NCI-H226 (cell line): ENCODE measurements at regions not wholly inside any gene's neighbourhood (a gene's known extent, or its start where the extent isn't known, plus 50 kb on each side); places are given as distances from the start of the nearest gene placed in this dataset.
"Not testable (repeated sequence)": the region's sequence is repeated elsewhere in the genome, so short reads cannot be mapped to it uniquely, and the experiment has no call there.

Source experiments
- DNase-seq: peaks from one replicate; pipeline ENCODE4 v3.0.0-alpha.2; 2015

DNA sequence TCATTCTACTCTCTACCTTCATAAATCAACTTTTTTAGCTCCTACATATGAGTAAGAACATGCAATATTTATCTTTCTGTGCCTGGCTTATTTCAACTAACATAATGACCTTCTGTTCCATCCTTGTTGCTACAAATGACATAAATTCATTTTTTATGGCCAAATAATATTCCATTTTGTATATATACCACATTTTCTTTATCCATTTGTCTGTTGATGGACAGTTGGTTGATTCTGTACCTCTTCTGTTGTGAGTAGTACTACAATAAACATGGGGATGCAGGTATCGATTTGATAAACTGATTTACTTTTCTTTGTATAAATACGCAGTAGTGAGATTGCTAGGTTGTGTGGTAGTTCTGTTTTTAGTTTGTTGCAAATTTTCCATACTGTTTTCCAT is 279.5 kb upstream of the NFIA start:
- DNase-seq = no peak

DNA sequence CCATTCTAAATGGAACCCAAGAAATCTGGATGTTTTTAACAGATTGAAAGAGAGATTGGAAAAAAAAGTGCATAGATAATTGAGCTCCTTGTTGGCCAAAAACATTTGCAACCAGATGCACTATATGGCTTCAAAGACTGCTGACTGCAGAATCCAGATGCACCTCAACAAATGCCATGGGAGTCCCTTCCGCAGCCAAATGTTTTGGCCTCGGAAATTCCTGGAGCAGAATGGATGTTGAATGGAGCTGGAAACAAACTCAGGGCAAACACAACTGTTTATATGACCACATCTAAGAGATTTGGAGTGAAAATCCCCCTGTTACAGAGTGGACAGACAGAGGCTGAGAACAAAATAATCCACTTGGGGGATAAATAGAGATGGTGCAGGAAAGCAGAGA is 285.0 kb upstream of the NFIA start:
- DNase-seq = no peak

DNA sequence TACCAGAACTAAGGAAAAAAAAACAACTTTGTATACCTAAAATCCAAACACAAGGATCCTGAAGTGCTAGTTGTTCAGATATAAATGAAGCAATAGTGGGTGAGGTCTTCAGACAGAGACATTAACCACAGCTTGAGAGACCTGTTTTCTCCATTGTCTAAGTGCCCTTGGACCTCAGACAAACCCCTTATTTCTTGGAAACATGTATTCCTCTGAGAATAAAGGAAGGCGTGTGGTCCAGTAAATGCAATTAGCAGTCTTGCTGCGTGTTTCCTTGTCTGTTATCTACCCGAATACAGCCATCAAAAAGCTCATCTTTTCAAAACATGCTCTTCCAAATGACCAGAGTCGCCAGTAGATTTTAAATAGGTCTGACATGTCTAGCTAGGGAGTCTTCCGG is 291.1 kb upstream of the NFIA start:
- no peak for DNase-seq

DNA sequence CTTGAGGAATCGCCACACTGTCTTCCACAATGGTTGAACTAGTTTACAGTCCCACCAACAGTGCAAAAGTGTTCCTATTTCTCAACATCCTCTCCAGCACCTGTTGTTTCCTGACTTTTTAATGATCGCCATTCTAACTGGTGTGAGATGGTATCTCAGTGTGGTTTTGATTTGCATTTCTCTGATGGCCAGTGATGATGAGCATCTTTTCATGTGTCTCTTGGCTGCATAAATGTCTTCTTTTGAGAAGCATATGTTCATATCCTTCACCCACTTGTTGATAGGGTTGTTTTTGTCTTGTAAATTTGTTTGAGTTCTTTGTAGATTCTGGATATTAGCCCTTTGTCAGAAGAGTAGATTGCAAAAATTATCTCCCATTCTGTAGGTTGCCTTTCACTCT is 309.3 kb upstream of the NFIA start:
- not testable (repeated sequence) for DNase-seq

DNA sequence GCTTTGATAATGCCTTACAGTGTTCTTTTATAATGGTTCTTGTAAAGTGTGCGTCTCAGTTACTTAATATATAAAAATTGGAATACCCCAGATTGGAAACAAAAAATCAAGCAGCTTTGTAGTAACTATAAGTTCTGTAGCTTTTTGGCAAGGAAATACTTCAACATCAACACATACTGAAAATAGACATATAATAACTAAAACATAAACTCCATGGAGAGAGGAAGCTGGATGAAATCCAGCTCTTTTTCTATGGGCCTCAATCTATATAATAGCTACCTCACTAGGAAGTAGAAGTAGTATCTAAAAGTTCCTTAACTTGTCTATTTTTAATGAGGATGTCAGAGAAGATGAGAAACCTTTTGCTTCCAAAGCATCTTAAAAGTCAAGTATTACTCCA is 313.3 kb upstream of the NFIA start:
- no peak for DNase-seq

DNA sequence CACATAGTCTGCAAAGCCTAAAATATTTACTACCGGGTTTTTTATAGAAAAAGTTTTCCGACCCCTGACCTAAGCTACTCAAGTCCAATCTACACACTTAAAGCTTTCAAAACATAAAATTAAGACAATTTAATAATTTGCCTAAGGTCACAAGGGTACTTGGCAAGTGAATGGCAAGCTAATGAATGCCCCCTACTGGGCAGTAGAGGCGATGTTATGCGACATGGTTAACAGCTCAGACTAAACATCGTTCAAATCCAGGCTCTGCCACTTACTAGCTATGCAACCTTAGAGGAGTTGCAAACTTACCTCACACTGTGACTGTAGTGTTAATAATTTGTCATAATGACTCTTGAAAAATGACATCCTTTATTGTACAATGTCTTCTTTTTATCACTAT is 317.2 kb upstream of the NFIA start:
- DNase-seq = peak; percentile 22

DNA sequence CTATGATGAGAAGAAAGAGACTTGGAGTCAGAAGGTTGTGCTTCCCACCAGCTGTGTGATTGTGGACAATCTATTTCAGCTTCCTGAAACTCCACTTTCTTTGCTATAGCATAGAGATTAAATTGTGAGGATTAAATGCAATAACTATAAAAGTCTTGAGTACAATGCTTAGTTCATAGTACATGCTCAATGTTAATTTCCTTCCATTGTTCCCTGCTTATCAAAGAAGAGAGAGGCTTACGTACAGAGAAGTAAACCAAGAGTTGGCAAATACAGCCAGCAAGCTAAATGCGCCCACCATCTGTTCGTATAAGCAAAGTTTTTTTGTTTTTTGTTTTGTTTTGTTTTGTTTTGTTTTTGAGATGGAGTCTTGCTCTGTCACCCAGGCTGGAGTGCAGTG is 317.9 kb upstream of the NFIA start:
- no peak for DNase-seq

DNA sequence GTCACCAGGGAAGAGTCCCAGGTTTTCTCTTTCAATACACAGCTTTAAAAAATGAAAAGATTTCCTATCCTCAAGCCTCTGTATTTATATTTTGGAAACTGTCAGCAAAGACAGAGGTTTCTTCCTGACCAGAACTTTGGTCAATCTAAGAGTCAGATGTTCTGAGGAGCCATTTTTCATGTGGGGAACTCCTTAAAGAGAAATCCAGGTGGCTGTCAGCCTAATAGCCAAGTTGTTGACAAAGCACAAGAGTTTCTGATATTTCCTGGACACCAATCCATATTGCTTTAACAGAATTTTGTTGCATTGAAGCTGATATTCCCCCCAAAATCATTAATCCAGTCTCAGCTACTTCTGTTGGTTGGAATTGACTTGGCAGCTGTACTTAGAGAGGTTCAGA is 318.6 kb upstream of the NFIA start:
- no peak for DNase-seq

DNA sequence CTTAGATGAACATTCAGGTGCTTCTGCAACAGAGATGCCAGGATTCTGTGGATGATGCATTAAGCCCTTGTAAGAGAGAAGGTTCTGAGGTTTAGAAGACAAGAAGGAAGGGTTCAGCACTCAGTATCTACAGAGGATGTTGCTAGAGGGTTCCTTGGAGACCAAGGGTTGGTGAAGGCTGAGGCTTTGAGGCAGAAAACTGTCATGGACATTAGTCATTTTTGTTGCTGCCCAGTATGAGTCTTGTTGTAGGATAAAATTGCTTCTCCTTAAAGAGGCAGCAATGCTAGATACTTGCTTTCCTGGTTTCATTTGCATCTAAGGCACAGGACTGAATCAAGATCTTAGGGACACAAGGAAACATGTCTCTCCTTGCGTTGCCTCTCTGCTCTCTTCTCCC is 319.4 kb upstream of the NFIA start:
- no peak for DNase-seq

DNA sequence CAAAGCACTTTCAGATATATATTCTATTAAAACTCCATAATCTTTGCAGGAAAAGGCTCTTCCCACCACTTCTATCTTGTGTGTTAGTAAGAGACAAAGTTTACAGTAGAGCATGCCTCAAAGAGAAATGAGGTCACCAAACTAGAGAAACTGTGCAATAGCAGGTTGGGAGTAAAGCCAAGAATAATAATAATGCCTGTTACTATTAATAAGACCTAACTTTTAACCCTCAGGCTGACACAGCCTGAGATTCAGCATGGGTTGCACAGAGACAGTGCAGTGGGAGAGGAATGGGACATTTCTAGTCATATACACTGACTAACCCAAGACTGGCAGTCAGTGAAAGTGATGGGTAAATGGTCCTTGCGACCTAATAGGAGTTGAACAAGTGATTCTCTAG is 320.2 kb upstream of the NFIA start:
- peak; percentile 52 for DNase-seq

DNA sequence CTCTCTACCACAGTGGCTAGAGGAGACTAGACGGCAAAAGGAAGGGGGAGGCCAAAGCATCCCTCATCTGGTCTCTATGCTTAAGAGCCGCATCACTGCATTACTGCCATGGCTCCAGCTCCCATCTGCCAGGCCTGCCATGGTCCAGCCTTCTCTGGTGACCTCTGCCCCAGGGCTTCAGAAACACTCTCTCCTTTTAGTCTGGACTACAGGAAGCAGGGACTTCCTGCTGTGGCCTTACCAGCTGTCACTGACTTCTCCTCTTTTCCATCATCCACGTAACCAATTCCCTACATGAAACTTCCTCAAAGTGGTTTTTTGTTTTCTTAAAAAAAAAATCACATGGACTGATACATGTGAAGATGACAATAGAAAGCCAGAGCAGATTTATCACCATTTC is 323.1 kb upstream of the NFIA start:
- no peak for DNase-seq

DNA sequence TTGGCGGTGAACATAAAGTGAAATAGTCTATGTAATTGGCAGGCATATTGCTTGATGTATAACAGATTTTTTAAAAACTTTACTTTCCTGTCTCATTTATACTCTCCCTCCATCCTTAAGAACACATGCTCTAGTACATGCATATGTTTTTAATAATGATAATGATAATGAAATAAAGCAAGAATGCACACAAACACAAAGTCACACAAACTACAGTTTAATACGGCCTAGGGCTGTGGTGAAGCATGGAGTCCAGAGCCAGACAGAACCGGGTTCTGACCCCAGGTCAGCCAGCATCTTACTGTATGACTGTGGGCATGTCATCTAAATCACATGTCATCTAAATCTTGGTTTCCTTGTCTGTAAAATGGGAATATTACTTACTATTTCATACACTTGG is 324.9 kb upstream of the NFIA start:
- no peak for DNase-seq

DNA sequence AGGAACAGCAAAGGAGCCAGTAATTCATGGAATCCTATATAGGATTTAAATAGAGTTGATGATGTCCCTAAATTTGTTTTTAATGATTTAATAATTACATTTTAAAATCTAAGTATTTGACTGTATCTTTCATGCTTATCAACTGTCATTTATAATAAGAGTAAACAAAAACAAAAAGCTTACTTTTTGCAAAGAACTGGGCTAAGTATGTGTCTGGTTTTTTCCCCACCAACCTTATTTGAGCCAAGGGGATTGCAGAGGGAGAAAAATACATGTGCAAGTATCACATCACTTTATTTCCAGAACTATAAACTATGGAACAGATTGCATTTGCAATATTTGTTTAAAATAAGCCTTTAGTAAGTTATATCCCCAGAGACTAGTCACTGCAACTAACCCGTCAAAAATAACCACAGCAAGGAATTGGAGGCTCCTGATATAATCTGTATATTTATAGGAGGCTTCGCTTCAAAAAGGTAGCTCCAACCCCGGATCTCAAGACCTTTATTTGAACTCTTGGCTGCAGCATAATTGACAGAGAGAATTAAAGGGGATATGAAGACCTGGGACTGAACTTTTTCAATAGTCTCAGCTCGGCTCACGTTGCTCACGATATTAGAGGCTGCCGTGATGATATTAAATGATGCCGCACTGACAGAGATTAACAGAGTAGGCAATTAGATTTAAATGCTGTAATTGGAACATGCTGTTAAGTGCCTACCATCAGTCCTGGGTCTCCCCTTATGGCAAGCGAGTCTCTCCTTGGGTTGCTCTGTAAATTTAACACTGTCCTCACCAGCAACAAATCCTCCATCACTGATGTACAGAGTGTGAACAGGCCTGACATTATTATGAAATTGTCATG is 329.1 kb upstream of the NFIA start:
- DNase-seq = no peak

DNA sequence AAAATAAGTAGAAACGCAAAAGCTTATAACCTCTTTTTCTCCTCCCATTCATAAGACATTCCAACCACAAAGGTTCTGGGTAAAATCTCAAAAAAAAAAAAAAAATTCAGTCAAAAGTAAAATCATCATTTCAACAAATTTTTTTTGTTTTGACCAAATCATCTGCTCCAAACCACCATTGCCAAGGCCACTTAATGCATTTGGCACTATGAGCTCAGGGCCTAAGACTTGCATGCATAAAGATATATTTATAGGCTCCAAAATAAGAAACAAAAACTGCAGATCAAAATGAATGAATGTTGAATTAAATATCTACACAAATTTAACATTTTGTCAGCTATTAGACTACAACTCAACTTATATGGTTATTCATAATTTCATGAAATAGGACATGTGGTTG is 331.1 kb upstream of the NFIA start:
- DNase-seq = no peak

DNA sequence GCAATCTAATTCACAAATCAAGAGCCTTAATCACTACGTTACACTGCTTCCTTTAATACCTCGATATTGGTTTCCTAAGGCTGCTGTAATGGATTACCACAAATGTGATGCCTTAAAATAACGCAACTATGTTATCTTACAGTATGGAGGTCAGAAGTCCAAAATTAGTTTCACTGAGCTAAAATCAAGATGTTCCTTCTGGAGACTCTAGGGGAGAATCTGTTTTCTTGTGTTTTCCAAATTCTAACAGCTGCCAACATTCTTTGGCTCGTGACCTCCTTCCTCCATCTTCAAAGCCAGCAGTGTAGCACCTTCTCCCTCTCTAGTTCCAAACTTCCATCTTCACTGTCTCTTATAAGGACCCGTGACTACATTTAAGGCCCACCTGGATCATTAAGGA is 335.0 kb upstream of the NFIA start:
- no peak for DNase-seq

DNA sequence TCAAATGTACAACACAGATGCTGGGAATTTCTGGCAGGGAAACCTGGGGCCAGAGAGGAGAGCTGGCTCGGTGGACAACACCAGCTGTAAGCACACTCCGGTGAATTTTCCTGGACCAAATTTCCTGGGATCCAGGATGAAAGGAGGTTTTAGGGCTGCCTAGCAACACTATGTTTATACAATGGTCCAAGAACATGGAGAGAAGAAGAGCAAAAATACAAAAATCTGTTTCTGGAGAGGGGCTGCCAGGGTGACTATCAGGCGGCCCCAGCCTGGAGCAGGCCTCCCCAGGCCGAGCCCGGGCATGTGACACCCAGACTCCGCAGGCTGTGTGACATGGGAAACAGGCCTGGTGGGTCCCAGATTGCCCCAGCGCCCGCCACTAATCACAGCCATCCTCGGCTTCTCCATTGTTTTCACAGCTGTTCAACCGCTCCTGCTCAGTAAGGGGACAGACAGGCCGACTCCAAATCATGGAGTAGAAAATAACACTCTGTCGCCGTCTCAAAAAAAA is 336.0 kb upstream of the NFIA start:
- DNase-seq = no peak

DNA sequence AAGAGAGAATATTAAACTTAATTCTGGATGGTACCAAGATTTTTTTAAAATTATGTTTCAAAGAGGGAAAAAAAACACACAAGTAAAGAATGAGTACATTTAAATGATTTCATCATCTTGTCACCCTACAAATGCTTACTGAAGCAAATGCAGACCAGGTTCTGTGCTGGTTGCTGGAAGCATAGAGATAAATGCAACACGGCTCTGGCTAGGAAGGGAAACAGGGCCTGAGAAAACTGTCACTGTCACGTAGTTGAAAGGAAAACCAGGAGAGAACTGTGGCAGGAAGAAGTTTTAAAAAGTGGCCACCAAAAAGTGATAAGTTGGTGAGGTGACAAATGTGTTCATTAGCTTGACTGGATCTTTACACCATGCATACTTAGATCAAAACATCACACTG is 336.9 kb upstream of the NFIA start:
- no peak for DNase-seq

DNA sequence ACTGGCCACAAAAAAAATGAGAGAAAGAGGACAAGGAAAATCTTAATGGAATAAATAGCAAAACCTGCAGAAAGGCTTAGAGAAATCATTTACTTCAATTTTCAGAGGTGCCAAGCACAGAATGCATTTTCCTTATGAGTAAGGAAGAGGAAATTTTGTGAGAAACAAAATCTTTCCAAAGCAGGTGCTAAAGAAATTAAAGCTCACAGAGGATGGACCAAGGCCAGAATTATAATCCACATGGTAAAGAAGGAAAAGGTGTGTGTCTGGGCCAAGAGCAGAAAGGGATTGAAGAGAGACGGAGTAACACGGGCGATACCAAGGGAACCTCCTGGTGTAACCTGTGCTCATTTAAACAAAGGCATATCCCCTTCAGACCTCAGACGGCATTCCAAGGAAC is 340.0 kb upstream of the NFIA start:
- no peak for DNase-seq

DNA sequence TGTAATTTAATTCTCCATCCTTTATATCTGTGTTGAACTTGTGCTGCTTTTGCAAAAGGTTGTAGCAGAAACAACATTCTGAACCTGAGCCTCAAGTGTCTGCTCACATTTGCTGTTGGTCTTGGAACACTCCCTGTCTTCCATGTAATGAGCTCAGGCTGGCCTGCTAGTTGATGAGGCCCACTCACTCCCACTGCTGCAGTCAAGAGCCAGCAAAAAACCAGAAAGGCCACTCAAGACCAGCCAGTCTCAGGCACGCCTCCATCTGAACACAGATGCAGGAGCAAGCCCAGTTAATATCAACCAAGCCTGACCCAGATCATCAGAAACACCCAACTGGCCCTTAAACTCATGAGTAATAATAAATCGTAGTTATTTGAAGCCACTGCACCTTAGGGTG is 342.2 kb upstream of the NFIA start:
- DNase-seq = no peak

DNA sequence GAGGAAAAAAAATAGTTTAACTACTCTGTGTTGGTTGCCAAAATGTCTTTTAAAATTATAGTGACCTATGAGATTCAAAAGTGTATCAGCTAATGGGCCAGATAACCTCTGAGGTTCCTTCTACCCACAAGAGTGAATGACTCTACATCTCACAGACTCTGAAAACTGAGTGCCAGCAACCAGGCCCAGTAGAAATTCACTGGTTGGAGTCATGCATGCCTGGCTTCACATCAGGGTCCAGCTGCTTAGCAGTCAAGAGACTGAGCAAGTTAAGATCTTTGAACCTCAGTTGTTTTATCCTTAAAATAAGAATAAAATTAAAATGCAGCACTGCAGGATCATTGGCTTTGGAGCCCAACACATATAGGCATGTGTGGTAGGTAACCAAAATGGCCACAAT is 342.6 kb upstream of the NFIA start:
- peak; percentile 15 for DNase-seq

DNA sequence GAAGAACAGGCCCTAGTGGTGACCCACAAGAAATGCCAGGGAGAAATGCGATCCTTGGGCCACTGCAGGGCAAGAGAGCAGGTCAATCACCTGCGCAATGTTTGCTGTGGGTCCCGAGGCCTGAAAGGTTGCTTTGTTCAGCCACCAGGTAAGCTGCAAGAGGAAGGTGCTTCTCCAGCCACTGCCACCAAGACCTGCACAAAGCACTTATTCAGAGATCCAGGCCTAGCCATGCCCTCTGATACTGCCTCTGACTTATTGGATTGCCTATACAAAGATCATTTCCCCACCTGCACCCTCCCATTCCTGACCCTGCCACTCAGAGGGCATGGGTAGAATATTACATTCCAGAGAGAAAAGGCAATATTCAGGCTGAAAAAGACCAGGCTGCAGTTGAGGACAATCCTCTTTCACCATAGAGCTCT is 349.4 kb upstream of the NFIA start:
- no peak for DNase-seq

DNA sequence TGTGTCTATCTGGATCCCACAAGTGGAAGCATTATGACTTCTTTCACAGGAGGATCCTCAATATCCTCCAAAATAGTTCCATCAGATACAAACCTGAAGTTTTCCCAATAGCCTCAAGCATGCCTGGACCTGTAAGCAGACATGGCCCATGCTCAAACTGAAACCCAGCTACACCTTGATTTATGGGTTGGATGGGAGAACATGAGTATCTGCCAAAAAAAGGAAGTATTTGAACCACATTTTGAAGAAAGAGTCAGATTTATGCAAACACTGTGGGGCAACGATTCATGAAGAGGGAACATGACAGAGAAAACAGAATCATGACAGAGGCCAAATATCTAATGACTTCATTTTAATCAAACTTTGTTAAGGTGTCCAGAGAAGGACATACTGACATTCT is 351.0 kb upstream of the NFIA start:
- DNase-seq = no peak

DNA sequence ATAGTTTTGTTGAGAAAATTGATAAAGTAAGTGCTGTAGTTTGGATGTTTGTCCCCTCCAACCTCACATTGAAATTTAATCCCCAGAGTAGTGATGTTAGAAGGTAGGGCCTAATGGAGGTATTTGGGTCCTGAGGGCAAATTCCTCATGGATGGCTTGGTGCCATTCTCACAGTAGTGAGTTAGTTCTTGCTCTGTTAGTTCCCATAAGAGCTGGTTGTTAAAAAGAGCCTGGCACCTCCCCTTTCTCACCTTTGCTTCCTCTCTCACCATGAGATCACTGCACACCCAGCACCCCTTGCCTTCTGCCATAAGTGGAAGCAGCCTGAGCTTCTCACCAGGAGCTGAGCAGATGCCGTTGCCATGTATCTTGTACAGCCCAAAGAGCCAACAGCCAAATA is 354.8 kb upstream of the NFIA start:
- peak; percentile 50 for DNase-seq

DNA sequence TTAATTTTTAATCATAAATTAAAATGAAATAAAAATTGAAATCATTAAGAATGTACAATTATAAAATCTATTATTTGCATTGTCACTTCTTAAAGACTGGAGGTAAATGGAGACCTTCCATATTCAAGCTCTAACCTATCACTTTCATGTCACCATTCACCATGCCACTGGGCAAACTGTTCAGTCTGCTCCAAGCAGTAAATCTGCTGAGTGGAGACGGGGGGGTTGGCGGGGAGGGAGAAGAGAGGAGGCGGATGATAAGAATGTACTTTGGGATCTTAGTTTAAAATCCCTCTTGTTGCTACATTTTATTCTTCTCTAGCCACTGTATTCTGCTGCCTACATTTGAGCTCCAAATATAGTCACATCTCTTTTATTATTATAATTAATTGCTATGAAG is 365.9 kb upstream of the NFIA start:
- no peak for DNase-seq

DNA sequence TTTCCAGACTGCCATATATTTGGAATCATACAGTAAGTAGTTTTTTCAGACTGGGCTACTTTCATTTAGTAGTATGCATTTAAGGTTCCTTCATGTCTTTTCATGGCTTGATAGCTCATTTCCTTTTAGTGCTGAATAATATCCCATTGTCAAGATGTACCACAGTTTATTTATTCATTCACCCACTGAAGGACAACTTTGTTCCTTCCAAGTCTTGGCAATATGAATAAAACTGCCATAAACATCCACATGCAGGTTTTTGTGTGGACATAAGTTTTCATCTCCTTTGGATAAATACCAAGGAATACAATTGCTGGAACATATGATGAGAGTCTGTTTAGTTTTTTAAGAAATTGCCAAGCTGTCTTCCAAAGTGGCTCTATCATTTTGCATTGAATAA is 366.4 kb upstream of the NFIA start:
- no peak for DNase-seq
